Omental fat pad (tissue), 3 donors: ENCODE measurements at regions not wholly inside any gene's neighbourhood (a gene's known extent, or its start where the extent isn't known, plus 50 kb on each side); places are given as distances from the start of the nearest gene placed in this dataset.

Experiments used
- ATAC-seq: fragments of 150-250 bp; one replicate; pipeline ENCODE4 v1.9.1; 2016; ENCODE audit warnings: mild to moderate bottlenecking, moderate library complexity; ENCODE audit not compliant: low FRiP score
- DNase-seq: peaks from one replicate; pipeline ENCODE4 v3.0.0-alpha.2; 2019; ENCODE audit warnings: low spot score
- TF ChIP-seq, protein P1 (sequence below), 3 donors: fragments of 450-650 bp; IDR thresholded peaks; one replicate each; pipeline ENCODE4 v1.5.1; 2016 to 2017; ENCODE audit warnings: antibody characterized with exemption in 3 of 3, mild to moderate bottlenecking in 3 of 3, moderate library complexity in 2 of 3

- no peak for DNase-seq
- no peak for ATAC-seq
- TF ChIP-seq, protein P1, sequence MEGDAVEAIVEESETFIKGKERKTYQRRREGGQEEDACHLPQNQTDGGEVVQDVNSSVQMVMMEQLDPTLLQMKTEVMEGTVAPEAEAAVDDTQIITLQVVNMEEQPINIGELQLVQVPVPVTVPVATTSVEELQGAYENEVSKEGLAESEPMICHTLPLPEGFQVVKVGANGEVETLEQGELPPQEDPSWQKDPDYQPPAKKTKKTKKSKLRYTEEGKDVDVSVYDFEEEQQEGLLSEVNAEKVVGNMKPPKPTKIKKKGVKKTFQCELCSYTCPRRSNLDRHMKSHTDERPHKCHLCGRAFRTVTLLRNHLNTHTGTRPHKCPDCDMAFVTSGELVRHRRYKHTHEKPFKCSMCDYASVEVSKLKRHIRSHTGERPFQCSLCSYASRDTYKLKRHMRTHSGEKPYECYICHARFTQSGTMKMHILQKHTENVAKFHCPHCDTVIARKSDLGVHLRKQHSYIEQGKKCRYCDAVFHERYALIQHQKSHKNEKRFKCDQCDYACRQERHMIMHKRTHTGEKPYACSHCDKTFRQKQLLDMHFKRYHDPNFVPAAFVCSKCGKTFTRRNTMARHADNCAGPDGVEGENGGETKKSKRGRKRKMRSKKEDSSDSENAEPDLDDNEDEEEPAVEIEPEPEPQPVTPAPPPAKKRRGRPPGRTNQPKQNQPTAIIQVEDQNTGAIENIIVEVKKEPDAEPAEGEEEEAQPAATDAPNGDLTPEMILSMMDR (IDR thresholded peaks at IDR 0.05) = no peak
Observed at GRCh38 chr5:8396246-8396645, 527.3 kb downstream of the MTRR start.

DNA sequence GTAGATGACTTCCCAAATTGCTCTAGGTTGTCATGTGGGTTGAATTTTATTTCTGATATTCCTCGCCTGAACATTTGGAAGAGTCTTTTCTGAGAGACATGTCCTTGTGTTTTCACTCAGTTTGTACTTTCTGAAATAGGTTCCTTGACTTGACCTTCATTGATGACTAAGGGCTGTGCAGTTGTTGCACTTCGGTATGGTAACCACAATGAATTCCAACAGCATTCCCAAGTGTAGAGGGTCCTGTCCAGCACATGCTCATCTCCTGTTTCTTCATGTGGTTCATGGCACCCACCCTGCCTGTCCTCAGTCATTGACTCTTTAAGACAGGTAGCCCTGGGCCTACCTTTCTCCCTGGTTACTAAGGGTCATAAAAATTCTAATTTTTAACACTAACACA lies 527.8 kb downstream of the MTRR start:
- ATAC-seq = no peak
- TF ChIP-seq, protein P1 (IDR thresholded peaks at IDR 0.05) = no peak
- DNase-seq = no peak

GRCh38 chr5:8399471-8399870 lies 530.5 kb downstream of the MTRR start:
- DNase-seq (no peak), ATAC-seq (no peak)
- TF ChIP-seq, protein P1 (IDR thresholded peaks at IDR 0.05) = no peak

DNA sequence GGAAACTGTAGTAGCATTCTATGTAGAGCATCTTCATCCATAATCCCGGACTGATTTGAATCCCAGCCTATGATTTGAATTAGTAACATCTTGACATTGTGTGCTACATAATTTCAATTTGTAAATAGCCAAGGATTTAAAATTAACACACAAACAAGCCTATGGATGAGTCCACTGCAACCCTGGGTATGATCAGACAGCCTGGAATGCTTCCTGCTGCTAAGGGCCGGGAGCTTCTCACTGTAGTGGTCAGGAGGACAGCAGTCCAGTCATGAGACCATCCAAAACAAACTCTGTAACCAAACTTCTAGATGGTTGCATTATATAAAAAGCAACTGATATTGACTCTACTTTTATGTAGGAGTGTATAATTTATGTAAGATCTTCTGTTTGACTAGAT lies 539.3 kb downstream of the MTRR start:
- TF ChIP-seq, protein P1 (IDR thresholded peaks at IDR 0.05) = no peak
- DNase-seq = no peak
- ATAC-seq = no peak

DNA sequence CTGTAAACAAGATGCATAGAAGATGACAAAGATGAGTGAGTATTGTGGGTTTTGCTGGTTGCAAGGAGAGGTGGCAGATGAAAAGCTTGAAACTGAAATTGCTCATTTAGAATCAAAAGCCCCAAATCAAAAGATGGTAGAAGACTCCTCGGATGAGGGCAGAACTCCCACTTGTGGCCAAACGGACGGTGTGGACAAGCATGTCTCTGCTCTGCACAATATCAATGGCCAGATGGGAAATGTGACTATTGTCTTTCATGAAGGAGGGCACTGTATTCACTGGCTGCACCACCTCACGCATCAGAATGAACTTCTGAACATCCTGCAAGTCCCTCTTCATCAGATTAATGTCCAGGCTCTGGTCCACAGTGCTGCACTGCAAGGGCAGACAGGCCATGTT lies 541.7 kb downstream of the MTRR start:
- TF ChIP-seq, protein P1 (IDR thresholded peaks at IDR 0.05) = no peak
- ATAC-seq (no peak), DNase-seq (no peak)

- TF ChIP-seq, protein P1 (IDR thresholded peaks at IDR 0.05) = no peak
- ATAC-seq (no peak), DNase-seq (no peak)
Observed at GRCh38 chr5:8413975-8414374, 545.0 kb downstream of the MTRR start.

DNA sequence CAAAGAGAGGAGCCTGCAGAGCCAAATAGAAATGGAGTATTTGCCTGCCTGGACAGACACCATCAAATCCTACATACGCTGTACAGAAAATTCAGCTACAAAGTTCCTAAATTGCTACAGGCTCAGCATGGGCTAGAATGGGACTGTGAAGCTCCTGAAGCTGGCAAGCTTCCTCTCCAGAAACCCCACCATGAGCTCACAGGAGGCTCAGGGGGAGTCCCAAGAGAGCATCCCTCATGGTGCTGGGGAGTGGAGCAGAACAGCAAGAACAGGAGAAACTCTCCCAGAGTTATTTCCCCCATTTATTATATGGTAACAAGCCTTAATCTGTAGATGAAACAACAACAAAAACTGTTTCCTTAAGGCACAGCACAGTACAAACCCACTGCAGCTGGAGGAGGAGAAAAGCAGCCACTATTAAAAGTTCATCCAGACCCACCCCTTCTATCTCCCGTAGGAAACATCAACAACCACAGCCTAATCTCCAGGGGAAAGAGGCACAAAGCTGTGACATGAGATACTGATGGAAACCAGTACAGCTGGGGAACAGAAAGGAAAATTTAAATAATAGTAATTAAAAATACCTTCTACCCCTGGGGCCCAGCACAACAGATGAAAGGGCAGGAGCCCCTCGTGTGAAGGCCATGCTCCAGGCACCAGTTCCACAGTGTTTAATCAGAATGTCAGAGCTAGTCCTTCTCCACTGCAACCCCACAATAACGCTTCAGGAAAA lies 548.5 kb downstream of the MTRR start:
- TF ChIP-seq, protein P1 (IDR thresholded peaks at IDR 0.05) = no peak
- DNase-seq = no peak
- no peak for ATAC-seq
